NOMO-1 (cell line): ENCODE measurements at regions not wholly inside any gene's neighbourhood (a gene's known extent, or its start where the extent isn't known, plus 50 kb on each side); places are given as distances from the start of the nearest gene placed in this dataset.

Experiments
- DNase-seq, 2 experiments: peaks; one replicate each; lab custom pipeline; 2025; ENCODE audit not compliant: unreplicated experiment in 2 of 2; lab: John Stamatoyannopoulos, UW

DNA sequence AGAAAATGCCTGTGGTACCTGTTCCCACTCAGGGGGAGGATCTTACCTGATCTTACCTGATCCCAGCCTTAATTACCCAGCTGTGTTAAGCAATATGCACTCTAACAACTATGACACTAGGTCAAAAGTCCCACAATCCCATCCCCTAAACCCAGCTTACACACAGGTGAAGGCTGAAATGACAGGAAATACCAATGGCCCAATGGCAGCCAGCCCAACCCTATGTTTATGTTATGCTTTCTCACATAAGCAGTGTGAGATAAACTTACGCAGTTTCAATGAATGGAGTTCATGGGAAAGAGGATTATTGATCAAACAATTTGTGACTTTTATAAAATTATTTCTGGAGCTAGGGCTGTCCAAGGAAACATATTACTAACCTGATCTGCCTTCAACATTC lies 91.9 kb downstream of the GPAM start:
- no peak for DNase-seq

DNA sequence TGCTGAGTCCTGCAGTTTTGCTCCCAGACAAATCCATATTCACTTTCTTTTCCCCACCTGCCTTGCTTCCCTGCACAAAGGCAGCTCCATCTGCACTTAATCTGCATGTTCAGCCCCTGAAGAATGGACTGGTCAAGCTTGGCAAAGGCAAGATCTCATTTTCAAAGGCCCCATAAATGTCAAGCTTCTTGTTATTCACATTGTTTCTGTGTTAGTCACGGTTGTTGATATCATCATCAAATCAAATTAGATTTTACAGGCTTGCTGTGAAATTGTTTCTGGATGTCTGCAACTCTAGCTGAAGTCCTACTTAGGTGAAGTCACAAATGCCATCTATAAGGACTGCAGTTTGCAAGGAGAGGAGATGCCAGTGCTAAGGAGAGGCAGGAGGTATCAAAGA lies 91.0 kb downstream of the GPAM start:
- DNase-seq = no peak

DNA sequence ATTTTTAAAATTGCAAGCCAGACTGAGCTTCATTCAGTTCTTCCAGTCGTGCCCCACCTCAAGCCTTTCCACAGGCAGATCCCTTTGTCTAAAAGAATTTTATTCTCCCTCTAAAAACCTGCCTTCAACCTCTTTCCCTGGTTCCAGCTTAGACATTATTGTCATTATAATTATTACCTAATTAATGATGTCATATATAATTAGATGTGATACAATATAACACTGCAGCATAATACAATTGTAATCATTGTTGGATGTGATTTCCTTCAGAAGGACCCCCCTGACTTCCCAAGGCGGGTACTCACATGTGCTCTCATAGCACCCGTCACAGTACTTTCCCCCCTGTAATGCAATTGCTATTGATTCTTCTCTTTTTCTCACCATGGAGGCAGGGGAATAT lies 88.6 kb downstream of the GPAM start:
- DNase-seq = no peak

DNA sequence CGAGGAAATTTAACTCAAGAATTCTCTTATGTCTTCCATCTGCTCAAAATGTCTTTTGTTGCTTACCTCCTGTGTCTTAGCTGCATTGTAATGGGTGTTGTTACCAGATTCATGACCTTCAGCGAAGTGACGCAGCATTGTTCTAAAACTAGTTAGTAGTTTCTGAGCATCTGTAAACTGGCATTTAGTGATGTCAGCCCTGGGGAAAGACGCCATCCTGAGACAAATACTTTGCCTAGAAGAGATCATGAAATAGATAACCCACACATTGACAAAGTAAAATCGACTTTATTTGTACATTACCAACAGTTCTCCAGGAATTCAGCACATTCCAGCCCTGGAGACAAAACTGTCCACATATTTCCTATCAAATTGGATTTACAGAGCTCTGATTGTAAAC lies 87.8 kb downstream of the GPAM start:
- no peak for DNase-seq

DNA sequence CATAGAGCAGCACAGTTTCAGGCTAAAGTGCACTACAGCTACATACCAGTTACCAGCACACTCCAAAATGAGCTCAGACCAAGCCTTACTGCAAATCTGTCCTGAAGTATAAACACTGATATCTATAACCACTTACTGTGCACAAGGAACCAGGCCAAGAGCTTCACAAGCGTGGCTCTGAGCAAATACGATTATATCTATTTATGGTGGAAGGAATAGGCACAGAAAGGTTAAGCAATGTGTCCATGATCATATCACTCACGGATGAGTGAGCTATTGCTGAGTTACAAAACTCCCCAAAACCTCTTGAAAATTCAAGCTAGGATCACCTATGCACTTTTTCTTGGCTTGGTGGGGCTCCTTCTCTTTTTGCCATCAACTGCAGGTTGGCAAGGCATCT lies 84.9 kb downstream of the GPAM start:
- DNase-seq = no peak
